HuH-7.5 (cell line): ENCODE measurements at regions not wholly inside any gene's neighbourhood (a gene's known extent, or its start where the extent isn't known, plus 50 kb on each side); places are given as distances from the start of the nearest gene placed in this dataset.
"Not testable (repeated sequence)": the region's sequence is repeated elsewhere in the genome, so short reads cannot be mapped to it uniquely, and the experiment has no call there.

Experiments used
- DNase-seq: peaks from one replicate; pipeline ENCODE4 v3.0.0; 2011; ENCODE audit warnings: low spot score

- no peak for DNase-seq
Measured at GRCh38 chr17:53490447-53490968, 332.2 kb upstream of the KIF2B start.

- DNase-seq, result no peak
Measured at GRCh38 chr17:53483704-53484103, 339.0 kb upstream of the KIF2B start.

DNA sequence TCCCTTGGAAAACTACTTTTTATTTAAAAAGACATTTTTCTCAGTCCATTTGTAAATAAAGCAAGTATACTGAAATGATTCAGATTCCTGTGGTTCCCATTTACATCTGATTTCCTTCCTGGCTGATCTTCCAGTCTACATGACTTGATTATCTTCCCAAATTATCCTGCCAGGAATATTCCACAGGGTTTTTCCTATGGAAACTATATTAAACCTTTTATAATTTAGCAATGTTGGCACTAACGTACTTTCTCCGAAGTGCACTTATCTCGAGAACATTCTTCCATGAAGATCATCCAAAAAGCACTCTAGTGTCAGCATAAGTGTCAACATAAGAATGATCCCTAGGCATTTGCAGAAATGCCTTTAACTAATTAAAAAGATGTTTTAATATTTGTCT is 347.7 kb upstream of the KIF2B start:
- DNase-seq, result no peak

DNA sequence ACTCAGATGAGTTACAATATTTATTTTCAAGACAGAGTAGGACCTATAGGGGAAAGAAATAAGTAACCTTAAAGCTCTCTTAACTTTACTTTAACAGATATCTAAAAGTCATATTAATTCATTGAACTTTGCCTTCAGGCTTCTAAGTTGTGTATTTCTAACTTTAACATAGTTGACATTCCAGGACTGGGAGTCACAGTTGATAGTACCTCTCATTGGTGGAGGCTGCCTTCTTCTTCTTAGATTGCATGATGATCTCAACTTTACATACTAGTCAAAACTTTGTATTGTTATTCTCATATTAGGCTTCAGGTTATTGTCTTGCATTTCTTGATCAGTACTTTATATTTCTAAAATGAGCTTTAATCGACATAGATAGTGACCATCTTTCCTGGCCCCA is 350.1 kb upstream of the KIF2B start:
- DNase-seq, result no peak

GRCh38 chr17:53471514-53471913 is 351.2 kb upstream of the KIF2B start:
- no peak for DNase-seq

GRCh38 chr17:53470626-53471025 is 352.1 kb upstream of the KIF2B start:
- DNase-seq, result no peak

DNA sequence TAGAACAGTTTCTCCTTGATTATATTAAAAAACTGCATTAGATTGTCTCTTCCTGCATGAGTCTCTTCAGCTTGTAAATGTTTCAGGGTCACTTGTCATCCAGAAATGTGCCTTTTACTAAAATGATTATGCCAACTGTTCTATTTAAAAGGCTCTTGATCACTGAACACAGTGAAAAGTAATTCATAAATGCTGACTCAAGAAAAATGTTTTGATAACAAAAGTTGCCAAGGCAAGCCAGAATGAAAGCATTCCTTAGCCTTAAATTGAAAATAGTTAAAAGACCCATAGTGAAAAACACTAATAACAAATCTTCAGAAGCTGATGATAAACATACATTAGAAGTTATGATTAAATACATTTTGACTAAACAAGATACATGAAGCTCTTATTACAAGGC is 356.0 kb upstream of the KIF2B start:
- DNase-seq, result no peak

DNA sequence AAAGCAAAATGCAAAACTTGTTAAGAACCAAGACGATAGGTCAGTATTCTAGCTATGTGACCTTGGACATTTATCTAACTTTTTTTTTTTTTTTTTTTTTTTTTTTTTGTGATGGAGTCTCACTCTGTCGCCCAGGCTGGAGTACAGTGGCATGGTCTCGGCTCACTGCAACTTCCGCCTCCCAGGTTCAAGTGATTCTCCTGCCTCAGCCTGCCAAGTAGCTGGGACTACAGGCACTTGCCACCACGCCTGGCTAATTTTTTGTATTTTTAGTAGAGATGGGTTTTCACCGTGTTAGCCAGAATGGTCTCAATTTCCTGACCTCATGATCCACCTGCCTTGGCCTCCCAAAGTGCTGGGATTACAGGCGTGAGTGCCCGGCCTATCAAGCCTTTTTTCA is 358.3 kb upstream of the KIF2B start:
- DNase-seq, result not testable (repeated sequence)

GRCh38 chr17:53463363-53463762 is 359.4 kb upstream of the KIF2B start:
- DNase-seq, result no peak

GRCh38 chr17:53462393-53462811 is 360.3 kb upstream of the KIF2B start:
- no peak for DNase-seq

DNA sequence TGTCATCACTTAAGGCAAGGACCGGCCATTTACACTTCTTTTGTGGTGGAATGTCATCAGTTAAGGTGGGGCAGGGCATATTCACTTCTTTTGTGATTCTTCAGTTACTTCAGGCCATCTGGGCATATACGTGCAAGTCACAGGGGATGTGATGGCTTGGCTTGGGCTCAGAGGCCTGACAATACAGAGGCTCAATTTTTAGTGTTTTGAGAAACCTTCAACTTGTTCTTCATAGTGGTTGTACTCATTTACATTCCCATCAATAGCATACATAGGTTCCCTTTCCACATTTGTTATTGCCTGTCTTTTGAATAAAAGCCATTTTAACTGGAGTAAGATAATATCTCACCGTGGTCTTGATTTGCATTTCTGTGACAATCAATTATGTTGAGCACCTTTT is 366.8 kb upstream of the KIF2B start:
- DNase-seq, result not testable (repeated sequence)

GRCh38 chr17:53454337-53454736 is 368.4 kb upstream of the KIF2B start:
- no peak for DNase-seq

GRCh38 chr17:53449324-53449723 is 373.4 kb upstream of the KIF2B start:
- DNase-seq, result no peak

- no peak for DNase-seq
Measured at GRCh38 chr17:53428913-53429312, 393.8 kb upstream of the KIF2B start.

- no peak for DNase-seq
Measured at GRCh38 chr17:53426505-53426904, 396.2 kb upstream of the KIF2B start.

GRCh38 chr17:53420035-53420641 is 402.6 kb upstream of the KIF2B start:
- no peak for DNase-seq

DNA sequence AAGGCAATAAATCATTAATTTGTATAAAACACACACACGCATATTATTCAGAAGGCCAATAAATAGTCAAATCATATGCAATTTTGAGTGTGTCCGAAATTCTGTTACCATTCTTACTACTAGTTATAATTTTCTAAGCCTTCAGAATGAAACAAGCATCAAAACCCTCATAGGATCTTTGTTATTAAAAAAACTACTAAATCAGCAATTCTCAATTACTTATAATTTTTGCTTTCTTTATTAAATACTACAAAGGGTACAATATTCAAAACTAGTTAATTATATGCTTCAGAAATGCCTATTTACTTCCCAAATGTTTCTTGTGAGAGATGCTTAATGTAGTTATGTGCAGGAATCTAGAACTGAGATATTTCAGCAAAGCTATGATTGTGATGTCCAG is 413.1 kb upstream of the KIF2B start:
- no peak for DNase-seq

DNA sequence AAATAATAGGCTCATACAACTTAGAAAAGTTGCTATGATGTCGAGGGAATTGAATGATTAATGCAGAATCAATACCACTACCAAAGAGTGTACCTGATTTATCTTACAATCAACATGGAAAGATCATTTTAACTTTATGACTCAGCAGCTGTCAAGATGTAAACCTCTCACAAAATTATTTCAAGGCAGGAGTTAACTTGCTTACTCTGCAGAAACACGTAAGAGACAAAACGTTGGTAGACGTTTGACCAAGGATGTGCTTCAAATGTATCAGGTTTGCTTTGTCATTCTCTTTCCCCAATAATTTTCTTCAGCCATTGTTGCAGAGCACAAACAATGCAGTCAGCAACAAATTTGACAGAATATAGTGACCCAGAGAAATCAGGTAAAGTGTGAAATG is 415.8 kb upstream of the KIF2B start:
- DNase-seq, result no peak

DNA sequence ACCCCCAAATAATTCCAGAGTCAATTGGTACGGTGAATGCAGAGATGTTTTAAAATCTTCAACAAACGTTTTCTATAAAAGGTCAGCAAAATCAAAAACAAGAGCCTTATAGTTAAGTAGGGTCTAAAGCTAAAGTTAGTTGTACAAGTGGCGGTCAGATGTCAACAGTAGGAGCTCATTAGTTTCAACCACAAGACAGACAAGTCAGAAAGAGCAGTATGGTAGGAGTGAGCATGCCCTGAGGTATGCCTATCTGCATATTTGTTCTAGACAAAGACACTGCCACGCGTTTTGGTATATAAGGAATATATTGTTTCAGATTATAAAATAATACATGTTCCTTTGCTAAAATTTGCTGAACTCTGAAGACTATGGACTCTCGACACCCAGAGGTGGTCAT is 431.5 kb upstream of the KIF2B start:
- no peak for DNase-seq

DNA sequence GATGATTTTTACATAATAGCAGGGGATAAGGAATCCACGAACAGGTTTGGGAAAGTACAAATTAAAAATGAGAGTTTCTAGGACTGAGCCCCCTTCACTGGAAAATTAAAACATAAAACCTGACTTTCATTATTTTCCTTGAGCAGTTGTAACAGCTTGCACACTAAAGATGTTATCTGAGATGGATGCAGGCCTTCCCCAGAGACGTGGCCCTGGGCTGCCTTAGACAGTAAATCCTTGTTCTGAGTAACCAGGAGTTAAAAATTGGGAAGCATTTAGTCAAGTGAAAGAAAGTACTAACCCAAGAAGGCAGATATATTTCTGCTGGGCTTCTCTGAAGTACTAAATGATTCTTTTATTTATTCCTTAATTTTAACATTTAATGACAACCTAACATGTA is 432.2 kb upstream of the KIF2B start:
- no peak for DNase-seq

GRCh38 chr17:53387745-53388144 is 435.0 kb upstream of the KIF2B start:
- DNase-seq, result no peak

- no peak for DNase-seq
Measured at GRCh38 chr17:53353919-53354351, 468.8 kb upstream of the KIF2B start.

DNA sequence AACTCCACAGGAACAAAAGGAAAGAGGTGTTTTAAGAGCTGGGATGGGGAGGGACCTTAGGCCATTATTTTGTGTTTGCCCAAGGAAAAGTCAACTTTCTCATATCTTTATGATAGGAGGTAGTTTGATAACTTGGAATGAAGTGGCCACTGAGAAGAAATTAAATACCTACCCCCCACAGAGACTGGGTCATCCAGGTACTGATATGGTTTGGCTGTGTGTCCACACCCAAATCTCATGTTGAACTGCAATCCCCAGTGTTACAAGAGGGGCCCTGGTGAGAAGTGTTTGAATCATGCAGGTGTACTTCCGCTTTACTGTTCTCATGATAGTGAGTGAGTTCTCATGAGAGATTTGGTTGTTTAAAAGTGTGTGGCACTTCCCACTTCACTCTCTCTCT is 477.9 kb upstream of the KIF2B start:
- DNase-seq, result no peak

DNA sequence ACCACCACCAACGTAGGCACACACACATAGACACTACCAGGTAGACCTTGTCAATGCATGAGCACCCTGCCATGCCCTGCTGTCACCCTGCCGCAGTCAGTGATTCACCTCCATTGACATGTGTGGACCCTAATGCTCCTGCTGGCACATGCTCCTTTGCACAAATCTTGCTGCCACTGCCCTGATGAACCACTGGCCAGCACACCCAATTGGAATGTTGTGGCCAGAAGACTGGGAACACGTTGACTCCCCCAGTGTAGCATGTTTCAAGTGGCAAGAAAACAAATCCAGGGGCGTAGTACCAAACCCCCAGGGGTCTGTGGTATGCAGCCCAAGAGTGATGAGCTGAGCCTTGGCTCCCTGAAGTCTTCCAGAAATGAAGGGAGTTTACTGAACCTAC is 486.4 kb upstream of the KIF2B start:
- no peak for DNase-seq

DNA sequence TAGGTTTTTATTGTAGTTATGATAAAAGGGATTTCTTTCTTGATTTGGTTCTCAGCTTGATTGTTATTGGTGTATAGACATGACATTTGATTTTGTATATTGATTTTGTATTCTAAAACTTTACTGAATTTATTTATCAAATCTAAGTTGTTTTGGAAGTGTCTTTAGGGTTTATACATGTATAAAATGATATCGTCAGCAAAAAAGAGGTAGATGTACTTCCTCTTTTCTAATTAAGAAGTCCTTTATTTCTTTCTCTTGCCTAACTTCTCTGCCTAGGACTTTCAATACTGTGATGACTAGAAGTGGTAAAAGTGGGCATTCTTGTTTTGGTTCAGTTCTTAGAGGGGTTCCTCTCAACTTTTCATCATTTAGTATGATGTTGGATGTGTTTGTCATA is 487.3 kb upstream of the KIF2B start:
- no peak for DNase-seq
